Osteocyte (in vitro differentiated cells): ENCODE measurements at regions not wholly inside any gene's neighbourhood (a gene's known extent, or its start where the extent isn't known, plus 50 kb on each side); places are given as distances from the start of the nearest gene placed in this dataset.
"Not testable (repeated sequence)": the region's sequence is repeated elsewhere in the genome, so short reads cannot be mapped to it uniquely, and the experiment has no call there.

ENCODE experiments used
- DNase-seq: peaks from one replicate; pipeline ENCODE4 v3.0.0; 2021; ENCODE audit warnings: mixed read lengths; ENCODE audit not compliant: unreplicated experiment; ENCODE audit errors: extremely low spot score
- H3K27ac Mint-ChIP-seq: one replicate; pipeline ENCODE4 v1.8.0; 2021; ENCODE audit warnings: mild to moderate bottlenecking, mixed read lengths; ENCODE audit not compliant: unreplicated experiment
- H3K27me3 Mint-ChIP-seq: one replicate; pipeline ENCODE4 v1.8.0; 2021; ENCODE audit warnings: mixed read lengths; ENCODE audit not compliant: unreplicated experiment
- H3K36me3 Mint-ChIP-seq: one replicate; pipeline ENCODE4 v1.8.0; 2021; ENCODE audit warnings: mixed read lengths; ENCODE audit not compliant: unreplicated experiment
- H3K4me1 Mint-ChIP-seq: one replicate; pipeline ENCODE4 v1.8.0; 2021; ENCODE audit warnings: mixed read lengths; ENCODE audit not compliant: unreplicated experiment
- H3K4me3 Mint-ChIP-seq: one replicate; pipeline ENCODE4 v1.8.0; 2021; ENCODE audit warnings: mild to moderate bottlenecking, moderate library complexity, mixed read lengths; ENCODE audit not compliant: unreplicated experiment
- H3K9me3 Mint-ChIP-seq: one replicate; pipeline ENCODE4 v1.8.0; 2021; ENCODE audit warnings: mixed read lengths; ENCODE audit not compliant: unreplicated experiment
- TF ChIP-seq, protein P1 (sequence below): fragments of 200-600 bp; sonication (generic); IDR thresholded peaks from 2 replicates; pipeline ENCODE4 v1.5.0; 2021; ENCODE audit warnings: antibody characterized with exemption, mild to moderate bottlenecking, moderate library complexity

DNA sequence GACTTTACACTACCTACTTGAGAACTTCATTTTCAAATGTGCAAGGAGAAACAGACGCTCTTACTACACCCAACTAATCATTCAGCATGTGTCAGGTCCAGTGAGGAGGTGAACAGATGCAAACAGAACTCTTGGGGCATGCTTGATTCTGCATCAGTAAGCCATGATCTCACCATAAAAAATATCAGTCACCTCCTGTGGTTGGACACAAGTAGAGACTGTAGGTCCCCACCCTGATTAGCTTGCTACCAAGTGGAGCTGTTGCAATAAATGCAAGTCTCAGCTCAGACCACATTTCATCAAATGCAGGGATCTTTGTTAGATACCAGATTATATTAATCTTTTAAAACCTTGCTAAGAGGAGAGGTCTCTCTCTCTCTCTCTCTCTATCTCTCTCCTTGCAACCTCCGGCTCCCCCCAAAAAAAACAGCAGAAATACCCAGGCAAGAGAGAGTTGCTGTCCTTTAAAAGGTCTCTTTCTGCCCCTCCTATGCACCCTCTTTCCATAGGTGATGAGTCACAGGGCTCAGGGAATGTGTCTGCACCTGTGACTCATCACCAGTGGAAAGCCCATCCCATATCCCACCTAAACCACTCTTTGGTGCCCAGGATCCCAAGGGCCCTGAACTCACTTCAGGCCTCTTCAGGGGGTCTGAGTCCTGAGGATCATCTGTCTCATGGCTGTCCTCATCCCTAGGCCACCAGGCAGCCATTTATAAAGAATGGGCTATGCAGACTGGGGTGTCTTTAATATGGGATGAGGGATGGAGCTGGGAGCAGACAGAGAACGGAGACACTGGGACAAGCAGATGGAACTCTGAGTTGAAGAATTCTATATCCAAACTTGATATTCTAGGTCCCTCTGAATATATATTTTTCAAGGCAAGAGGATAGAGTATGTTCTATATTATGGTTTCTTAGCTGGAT is 154.5 kb downstream of the QRSL1 start:
- no peak overlapping the region for H3K27ac Mint-ChIP-seq
- no peak overlapping the region for H3K4me3 Mint-ChIP-seq
- DNase-seq, result no peak

DNA sequence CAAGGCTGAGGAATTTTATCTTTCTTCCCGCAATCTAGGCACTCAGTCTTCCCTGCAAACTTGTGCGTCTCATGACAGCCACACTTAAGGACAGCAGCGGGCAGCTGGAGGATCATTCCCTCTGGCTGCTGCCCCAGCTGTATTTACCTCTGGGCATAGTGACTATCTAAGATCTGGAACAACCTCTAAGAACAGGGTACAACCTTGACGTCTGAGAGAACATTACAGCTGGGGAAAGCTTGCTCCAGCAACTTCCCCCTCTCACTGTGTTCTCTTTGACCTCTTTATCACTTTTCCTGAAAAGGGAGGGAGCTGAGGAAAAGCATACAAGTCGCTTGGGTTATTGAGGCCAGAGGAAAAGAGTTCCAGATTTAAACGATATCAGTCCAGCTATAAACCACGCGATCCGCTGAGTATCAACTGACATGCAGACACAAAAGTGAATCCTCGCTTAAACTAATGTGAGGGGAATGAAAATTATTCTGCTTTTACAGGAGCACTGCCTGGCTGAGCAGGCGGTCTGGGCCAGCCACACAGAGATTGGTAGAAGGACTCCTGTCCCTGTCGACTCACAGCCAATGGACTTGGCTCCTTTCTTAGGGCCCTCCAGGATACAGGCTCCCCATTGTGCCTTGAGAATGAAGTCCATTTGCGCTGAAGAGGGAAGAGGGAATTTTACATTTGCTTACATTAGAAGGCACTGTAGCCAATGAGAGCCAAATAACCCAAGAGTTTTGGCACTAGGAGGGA is 153.3 kb downstream of the QRSL1 start:
- Mint-ChIP-seq H3K36me3 (no peaks in the 10 kb centered on the region), H3K27me3 (peaks cover 17% of the 10 kb centered on the region), H3K27ac (no peak overlapping the region), H3K4me3 (no peak overlapping the region), H3K9me3 (no peaks in the 10 kb centered on the region), H3K4me1 (no peaks in the 10 kb centered on the region)
- no peak for DNase-seq
- TF ChIP-seq, protein P1, sequence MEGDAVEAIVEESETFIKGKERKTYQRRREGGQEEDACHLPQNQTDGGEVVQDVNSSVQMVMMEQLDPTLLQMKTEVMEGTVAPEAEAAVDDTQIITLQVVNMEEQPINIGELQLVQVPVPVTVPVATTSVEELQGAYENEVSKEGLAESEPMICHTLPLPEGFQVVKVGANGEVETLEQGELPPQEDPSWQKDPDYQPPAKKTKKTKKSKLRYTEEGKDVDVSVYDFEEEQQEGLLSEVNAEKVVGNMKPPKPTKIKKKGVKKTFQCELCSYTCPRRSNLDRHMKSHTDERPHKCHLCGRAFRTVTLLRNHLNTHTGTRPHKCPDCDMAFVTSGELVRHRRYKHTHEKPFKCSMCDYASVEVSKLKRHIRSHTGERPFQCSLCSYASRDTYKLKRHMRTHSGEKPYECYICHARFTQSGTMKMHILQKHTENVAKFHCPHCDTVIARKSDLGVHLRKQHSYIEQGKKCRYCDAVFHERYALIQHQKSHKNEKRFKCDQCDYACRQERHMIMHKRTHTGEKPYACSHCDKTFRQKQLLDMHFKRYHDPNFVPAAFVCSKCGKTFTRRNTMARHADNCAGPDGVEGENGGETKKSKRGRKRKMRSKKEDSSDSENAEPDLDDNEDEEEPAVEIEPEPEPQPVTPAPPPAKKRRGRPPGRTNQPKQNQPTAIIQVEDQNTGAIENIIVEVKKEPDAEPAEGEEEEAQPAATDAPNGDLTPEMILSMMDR, result no peak

More for the DNA sequence above, 154.5 kb downstream of the QRSL1 start:
- Mint-ChIP-seq H3K4me1 (no peaks in the 10 kb centered on the region), H3K27me3 (peaks cover 17% of the 10 kb centered on the region), H3K9me3 (no peaks in the 10 kb centered on the region), H3K36me3 (no peaks in the 10 kb centered on the region)
- TF ChIP-seq, protein P1, result no peak

DNA sequence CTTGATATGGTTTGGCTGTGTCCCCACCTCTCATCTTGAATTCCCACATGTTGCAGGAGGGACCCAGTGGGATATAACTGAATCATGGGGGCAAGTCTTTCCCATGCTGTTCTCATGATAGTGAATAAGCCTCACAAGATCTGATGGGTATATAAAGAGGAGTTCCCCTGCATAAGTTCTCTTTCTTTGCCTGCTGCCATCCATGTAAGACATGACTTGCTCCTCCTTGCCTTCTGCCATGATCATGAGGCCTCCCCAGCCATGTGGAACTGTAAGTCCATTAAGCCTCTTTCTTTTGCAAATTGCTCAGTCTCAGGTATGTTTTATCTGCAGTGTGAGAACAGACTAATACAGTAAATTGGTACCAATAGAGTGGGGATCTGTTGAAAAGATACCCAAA is 150.2 kb downstream of the QRSL1 start:
- H3K4me3 Mint-ChIP-seq, H3K4me1 Mint-ChIP-seq, H3K27ac Mint-ChIP-seq, H3K27me3 Mint-ChIP-seq, H3K36me3 Mint-ChIP-seq, H3K9me3 Mint-ChIP-seq, DNase-seq: not testable (repeated sequence)

DNA sequence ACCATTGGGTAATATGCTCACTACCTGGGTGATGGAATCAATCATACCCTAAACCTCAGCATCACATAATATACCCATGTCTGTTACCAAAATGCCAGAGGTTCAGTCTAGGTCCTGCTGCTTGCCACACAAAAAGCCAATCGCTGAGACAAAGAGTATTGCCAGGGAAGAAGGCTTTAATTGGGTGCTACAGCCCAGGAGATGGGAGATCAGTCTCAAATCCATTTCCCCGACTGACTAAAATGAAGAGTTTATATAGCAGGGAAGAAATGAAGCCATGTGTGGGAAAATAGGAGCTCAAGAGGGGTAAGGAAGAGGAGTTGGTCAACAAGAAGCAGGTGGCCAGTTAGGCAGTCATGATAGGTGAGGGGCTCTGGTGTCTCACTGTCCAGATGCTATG is 149.6 kb downstream of the QRSL1 start:
- Mint-ChIP-seq H3K27me3 (peaks cover 13% of the 10 kb centered on the region), H3K4me1 (peaks cover 7% of the 10 kb centered on the region), H3K27ac (no peak overlapping the region), H3K9me3 (no peaks in the 10 kb centered on the region), H3K36me3 (no peaks in the 10 kb centered on the region), H3K4me3 (no peak overlapping the region)
- TF ChIP-seq, protein P1, result no peak
- DNase-seq, result no peak

DNA sequence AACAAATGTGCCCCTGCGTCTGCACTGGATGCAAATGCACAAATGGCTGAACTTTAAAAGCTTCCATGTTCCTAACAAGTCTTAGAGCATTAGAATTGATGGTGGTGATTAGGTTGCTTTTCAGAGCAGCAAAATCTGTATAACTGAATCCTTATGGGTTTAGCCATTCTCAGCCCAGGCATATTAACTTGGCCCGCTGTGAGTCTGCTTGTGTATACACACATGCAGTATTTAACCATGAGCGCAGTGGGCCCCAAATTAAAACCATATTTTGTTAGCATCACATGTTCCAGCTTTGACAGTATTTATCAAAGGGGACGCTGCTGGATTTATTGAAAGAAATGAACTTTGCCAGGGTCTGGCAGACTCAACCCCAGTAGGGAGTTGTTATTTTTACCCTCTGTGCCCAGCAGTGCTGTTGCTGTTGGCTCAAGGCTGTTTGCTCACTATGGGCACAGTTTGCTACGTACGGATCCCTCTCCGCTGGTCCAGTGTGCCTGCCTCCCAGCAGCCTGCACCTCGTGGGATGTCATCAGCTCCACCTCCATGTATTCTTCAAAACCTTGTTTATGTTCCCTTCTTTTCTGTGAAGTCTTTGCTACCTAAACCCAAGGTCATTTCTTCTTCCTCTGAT is 144.7 kb downstream of the QRSL1 start:
- H3K36me3 Mint-ChIP-seq, result no peaks in the 10 kb centered on the region
- TF ChIP-seq, protein P1, result no peak
- H3K4me1 Mint-ChIP-seq, result peaks cover 13% of the 10 kb centered on the region
- H3K27me3 Mint-ChIP-seq, result peaks cover 17% of the 10 kb centered on the region
- H3K27ac Mint-ChIP-seq, result no peak overlapping the region
- H3K9me3 Mint-ChIP-seq, result peaks cover 3% of the 10 kb centered on the region
- H3K4me3 Mint-ChIP-seq, result no peak overlapping the region
- DNase-seq, result no peak
